Kidney tubule cell (primary cell): ENCODE measurements at regions not wholly inside any gene's neighbourhood (a gene's known extent, or its start where the extent isn't known, plus 50 kb on each side); places are given as distances from the start of the nearest gene placed in this dataset.
A peak's percentile ranks its signal among the peaks of the same experiment; 100 is the strongest.
"Not testable (repeated sequence)": the region's sequence is repeated elsewhere in the genome, so short reads cannot be mapped to it uniquely, and the experiment has no call there.

ENCODE experiments used
- DNase-seq: peaks from one replicate; pipeline ENCODE4 v3.0.0-alpha.2; 2018; ENCODE audit warnings: low spot score

- peak; percentile 82 for DNase-seq
Measured at GRCh38 chr2:118388771-118389170, 300.5 kb downstream of the INSIG2 start.

GRCh38 chr2:118387509-118387908 is 299.2 kb downstream of the INSIG2 start:
- peak; percentile 74 for DNase-seq

GRCh38 chr2:118386641-118387302 is 298.5 kb downstream of the INSIG2 start:
- peak; percentile 90 for DNase-seq

- DNase-seq: peak; percentile 17
Measured at GRCh38 chr2:118380915-118381653, 292.8 kb downstream of the INSIG2 start.

- DNase-seq: no peak
Measured at GRCh38 chr2:118375907-118376485, 287.7 kb downstream of the INSIG2 start.

GRCh38 chr2:118374974-118375755 is 286.9 kb downstream of the INSIG2 start:
- no peak for DNase-seq

- DNase-seq: no peak
Measured at GRCh38 chr2:118372886-118373830, 284.9 kb downstream of the INSIG2 start.

GRCh38 chr2:118371515-118371914 is 283.2 kb downstream of the INSIG2 start:
- DNase-seq: peak; percentile 57

- not testable (repeated sequence) for DNase-seq
Measured at GRCh38 chr2:118369521-118369920, 281.2 kb downstream of the INSIG2 start.

- DNase-seq: no peak
Measured at GRCh38 chr2:118363604-118364003, 275.3 kb downstream of the INSIG2 start.

GRCh38 chr2:118356051-118356450 is 267.8 kb downstream of the INSIG2 start:
- DNase-seq: no peak

- no peak for DNase-seq
Measured at GRCh38 chr2:118351796-118352195, 263.5 kb downstream of the INSIG2 start.

- no peak for DNase-seq
Measured at GRCh38 chr2:118350621-118351020, 262.4 kb downstream of the INSIG2 start.

- no peak for DNase-seq
Measured at GRCh38 chr2:118349365-118349764, 261.1 kb downstream of the INSIG2 start.

- no peak for DNase-seq
Measured at GRCh38 chr2:118348380-118349034, 260.2 kb downstream of the INSIG2 start.

GRCh38 chr2:118345465-118345864 is 257.2 kb downstream of the INSIG2 start:
- no peak for DNase-seq

GRCh38 chr2:118340103-118340502 is 251.8 kb downstream of the INSIG2 start:
- DNase-seq: no peak

- no peak for DNase-seq
Measured at GRCh38 chr2:118339386-118339785, 251.1 kb downstream of the INSIG2 start.

GRCh38 chr2:118333664-118334063 is 245.4 kb downstream of the INSIG2 start:
- no peak for DNase-seq

- no peak for DNase-seq
Measured at GRCh38 chr2:118325321-118325955, 237.2 kb downstream of the INSIG2 start.
